22Rv1 (cell line): ENCODE measurements at regions not wholly inside any gene's neighbourhood (a gene's known extent, or its start where the extent isn't known, plus 50 kb on each side); places are given as distances from the start of the nearest gene placed in this dataset.

Experiments used
- CTCF ChIP-seq: fragments of 450-650 bp; IDR thresholded peaks from 2 replicates; pipeline ENCODE4 v1.5.1; 2017; ENCODE audit warnings: mild to moderate bottlenecking
- ZFX ChIP-seq: fragments of 450-650 bp; IDR thresholded peaks from 2 replicates; pipeline ENCODE4 v1.6.1; 2017; ENCODE audit warnings: antibody characterized with exemption, borderline replicate concordance

- no peak for TF ChIP-seq CTCF
- TF ChIP-seq ZFX: no peak
Observed at GRCh38 chr20:6440443-6440799, 317.6 kb upstream of the FERMT1 start.
